OCI-LY7 (cell line): ENCODE measurements at regions not wholly inside any gene's neighbourhood (a gene's known extent, or its start where the extent isn't known, plus 50 kb on each side); places are given as distances from the start of the nearest gene placed in this dataset.

Experiments used
- EZH2phosphoT487 ChIP-seq: fragments of 200-600 bp; sonication (generic); IDR thresholded peaks from 2 replicates; pipeline ENCODE4 v1.6.1; 2018; ENCODE audit warnings: low read depth, borderline replicate concordance, mild to moderate bottlenecking, mixed run types, antibody characterized with exemption, low read length, moderate library complexity, mixed read lengths
- TF ChIP-seq, protein P1 (sequence below): fragments of 200-600 bp; sonication (generic); conservative IDR thresholded peaks from 2 replicates; pipeline ENCODE4 v1.5.1; 2014; ENCODE audit warnings: mild to moderate bottlenecking, antibody characterized with exemption, low read length, moderate library complexity, mixed read lengths

DNA sequence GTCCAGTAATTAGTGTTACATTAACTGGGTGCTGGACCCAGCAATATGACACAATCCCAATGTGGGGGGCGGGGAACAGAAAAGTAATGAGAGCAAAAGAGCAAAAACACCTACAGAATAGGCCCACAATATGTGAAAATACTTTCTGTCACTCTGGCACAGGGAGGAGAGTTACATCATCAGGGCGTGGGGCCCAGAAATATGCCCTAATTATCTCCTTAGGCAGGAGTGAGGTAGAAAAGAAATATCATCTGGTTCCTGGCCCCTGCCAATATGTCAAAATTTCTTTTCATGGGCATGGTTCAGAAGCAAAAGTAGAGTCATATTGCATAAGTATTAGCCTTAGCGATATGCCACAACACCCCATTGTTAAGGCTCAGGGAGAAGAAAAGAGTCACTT is 959.8 kb upstream of the TSPY4 start:
- TF ChIP-seq, protein P1, sequence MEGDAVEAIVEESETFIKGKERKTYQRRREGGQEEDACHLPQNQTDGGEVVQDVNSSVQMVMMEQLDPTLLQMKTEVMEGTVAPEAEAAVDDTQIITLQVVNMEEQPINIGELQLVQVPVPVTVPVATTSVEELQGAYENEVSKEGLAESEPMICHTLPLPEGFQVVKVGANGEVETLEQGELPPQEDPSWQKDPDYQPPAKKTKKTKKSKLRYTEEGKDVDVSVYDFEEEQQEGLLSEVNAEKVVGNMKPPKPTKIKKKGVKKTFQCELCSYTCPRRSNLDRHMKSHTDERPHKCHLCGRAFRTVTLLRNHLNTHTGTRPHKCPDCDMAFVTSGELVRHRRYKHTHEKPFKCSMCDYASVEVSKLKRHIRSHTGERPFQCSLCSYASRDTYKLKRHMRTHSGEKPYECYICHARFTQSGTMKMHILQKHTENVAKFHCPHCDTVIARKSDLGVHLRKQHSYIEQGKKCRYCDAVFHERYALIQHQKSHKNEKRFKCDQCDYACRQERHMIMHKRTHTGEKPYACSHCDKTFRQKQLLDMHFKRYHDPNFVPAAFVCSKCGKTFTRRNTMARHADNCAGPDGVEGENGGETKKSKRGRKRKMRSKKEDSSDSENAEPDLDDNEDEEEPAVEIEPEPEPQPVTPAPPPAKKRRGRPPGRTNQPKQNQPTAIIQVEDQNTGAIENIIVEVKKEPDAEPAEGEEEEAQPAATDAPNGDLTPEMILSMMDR: no peak
- no peak for TF ChIP-seq EZH2phosphoT487
